Breast epithelium (tissue), 3 donors: ENCODE measurements at regions not wholly inside any gene's neighbourhood (a gene's known extent, or its start where the extent isn't known, plus 50 kb on each side); places are given as distances from the start of the nearest gene placed in this dataset.

ENCODE experiments used
- CTCF ChIP-seq, 3 donors: fragments of 450-650 bp; IDR thresholded peaks; one replicate each; pipeline ENCODE4 v1.5.1; 2016 to 2017; ENCODE audit warnings: antibody characterized with exemption in 3 of 3, mild to moderate bottlenecking in 3 of 3, moderate library complexity in 3 of 3
- POLR2A ChIP-seq: fragments of 450-650 bp; IDR thresholded peaks from one replicate; pipeline ENCODE4 v1.6.1; 2016; ENCODE audit warnings: antibody characterized with exemption, mild to moderate bottlenecking, moderate library complexity
- POLR2AphosphoS5 ChIP-seq, 3 donors: sonication (generic); formaldehyde crosslinking; IDR thresholded peaks; one replicate each; pipeline ENCODE4 v1.6.1; 2017; ENCODE audit warnings: antibody characterized with exemption in 3 of 3

GRCh38 chr11:119490253-119491006, 67.5 kb upstream of the THY1 start:
- TF ChIP-seq POLR2A (no peak), CTCF (IDR thresholded peaks at IDR 0.05) (no peak), POLR2AphosphoS5 (IDR thresholded peaks at IDR 0.05) (no peak)
